BE2C (cell line): ENCODE measurements at regions not wholly inside any gene's neighbourhood (a gene's known extent, or its start where the extent isn't known, plus 50 kb on each side); places are given as distances from the start of the nearest gene placed in this dataset.

ENCODE experiments used
- DNase-seq: peaks from one replicate; pipeline ENCODE4 v3.0.0-alpha.2; 2020
- H3K27me3 ChIP-seq: fragments of 250-450 bp; sonication (Bioruptor Pico); 2 replicates; pipeline ENCODE4 v1.5.1; 2020; ENCODE audit warnings: mild to moderate bottlenecking
- H3K36me3 ChIP-seq: fragments of 250-450 bp; sonication (Bioruptor Pico); 2 replicates; pipeline ENCODE4 v1.5.1; 2020; ENCODE audit warnings: mild to moderate bottlenecking
- H3K4me1 ChIP-seq: fragments of 250-450 bp; sonication (Bioruptor Pico); 2 replicates; pipeline ENCODE4 v1.5.1; 2020
- H3K4me3 ChIP-seq: 2 replicates; pipeline ENCODE4 v1.5.1; 2011; ENCODE audit warnings: low read depth, low read length
- H3K9me3 ChIP-seq: fragments of 250-450 bp; sonication (Bioruptor Pico); 2 replicates; pipeline ENCODE4 v1.5.1; 2020
- TF ChIP-seq, protein P1 (sequence below): IDR thresholded peaks from 2 replicates; pipeline ENCODE4 v1.5.1; 2012; ENCODE audit warnings: mild to moderate bottlenecking, low read depth, low read length

DNA sequence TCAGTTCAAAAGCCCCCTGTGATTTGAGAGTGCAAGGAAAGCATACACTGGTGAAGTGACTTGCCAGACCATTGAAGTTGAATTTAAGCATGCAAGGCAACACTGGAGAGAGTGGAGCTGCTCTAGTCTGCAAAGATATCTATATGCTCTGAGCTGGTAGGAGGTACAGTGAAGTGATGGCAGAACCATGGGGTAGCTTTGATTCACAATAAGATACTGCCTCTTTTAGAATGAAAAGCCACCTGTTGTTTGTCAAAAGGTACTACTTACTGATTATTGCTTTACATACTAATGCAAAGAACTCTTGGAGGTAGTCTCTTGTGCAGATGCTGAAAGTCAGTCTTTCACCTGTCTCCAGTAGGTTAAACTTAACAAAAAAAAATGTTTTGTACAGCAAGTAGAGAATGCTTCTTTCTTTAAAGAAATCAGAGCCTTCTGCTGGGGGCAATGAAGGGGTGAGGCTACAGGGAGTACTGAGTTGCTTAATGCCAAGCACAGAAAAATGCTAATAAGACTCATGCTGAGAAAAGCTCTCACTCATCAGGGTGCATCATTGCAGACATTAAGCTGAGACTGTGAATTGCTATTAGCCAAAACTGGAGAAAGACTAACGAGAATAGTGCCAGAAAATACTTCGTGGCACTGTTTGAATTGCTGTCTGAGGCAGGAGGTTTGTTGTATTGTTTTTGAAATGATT lies 1150.5 kb upstream of the TMPRSS15 start:
- H3K27me3 ChIP-seq = no peaks in the 10 kb centered on the region
- no peak for DNase-seq
- no peaks in the 10 kb centered on the region for H3K9me3 ChIP-seq
- H3K4me3 ChIP-seq = no peak overlapping the region
- no peaks in the 10 kb centered on the region for H3K36me3 ChIP-seq
- TF ChIP-seq, protein P1, sequence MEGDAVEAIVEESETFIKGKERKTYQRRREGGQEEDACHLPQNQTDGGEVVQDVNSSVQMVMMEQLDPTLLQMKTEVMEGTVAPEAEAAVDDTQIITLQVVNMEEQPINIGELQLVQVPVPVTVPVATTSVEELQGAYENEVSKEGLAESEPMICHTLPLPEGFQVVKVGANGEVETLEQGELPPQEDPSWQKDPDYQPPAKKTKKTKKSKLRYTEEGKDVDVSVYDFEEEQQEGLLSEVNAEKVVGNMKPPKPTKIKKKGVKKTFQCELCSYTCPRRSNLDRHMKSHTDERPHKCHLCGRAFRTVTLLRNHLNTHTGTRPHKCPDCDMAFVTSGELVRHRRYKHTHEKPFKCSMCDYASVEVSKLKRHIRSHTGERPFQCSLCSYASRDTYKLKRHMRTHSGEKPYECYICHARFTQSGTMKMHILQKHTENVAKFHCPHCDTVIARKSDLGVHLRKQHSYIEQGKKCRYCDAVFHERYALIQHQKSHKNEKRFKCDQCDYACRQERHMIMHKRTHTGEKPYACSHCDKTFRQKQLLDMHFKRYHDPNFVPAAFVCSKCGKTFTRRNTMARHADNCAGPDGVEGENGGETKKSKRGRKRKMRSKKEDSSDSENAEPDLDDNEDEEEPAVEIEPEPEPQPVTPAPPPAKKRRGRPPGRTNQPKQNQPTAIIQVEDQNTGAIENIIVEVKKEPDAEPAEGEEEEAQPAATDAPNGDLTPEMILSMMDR = no peak
- H3K4me1 ChIP-seq = peaks cover 14% of the 10 kb centered on the region

DNA sequence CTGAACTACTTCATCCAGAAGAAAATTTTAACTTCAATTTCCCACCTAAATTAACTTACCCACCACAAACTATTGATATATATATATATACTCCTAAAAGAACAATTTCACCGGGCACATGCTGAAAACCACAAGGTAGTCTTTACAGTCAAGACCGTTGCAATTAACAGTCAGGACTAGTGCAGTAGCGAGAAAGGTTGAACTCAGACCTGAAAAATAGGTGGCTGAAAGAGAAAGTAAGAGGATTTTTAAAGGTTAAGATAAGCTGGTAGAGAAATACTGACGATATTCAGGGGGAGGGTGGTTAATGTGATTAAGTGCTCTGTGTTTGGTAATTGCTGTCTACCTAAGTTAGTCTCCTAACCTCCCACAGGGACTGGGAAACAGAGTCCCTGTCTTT lies 1153.5 kb upstream of the TMPRSS15 start:
- H3K36me3 ChIP-seq = no peaks in the 10 kb centered on the region
- H3K27me3 ChIP-seq = no peaks in the 10 kb centered on the region
- TF ChIP-seq, protein P1 = no peak
- H3K4me3 ChIP-seq = no peak overlapping the region
- H3K9me3 ChIP-seq = no peaks in the 10 kb centered on the region
- H3K4me1 ChIP-seq = peaks cover 14% of the 10 kb centered on the region
- DNase-seq = no peak

DNA sequence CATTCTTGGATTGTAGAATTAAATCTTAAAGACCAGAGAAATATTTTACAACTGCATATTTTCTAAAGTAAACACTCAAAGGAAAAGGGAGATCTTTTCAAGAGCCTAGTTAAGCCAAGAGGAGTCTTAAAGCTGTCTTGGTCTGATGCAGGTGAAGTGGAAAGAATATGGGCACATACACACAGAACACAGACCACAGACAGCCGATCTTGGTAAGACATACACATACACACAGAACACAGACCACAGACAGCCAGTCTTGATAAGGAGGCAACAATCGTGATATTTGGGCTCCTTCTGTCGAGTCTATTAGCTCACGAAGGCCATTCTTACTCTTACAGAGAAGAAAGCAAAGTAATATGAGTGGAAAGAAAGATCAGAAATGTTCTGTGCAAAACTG lies 1153.9 kb upstream of the TMPRSS15 start:
- no peaks in the 10 kb centered on the region for H3K36me3 ChIP-seq
- H3K4me1 ChIP-seq = peaks cover 14% of the 10 kb centered on the region
- DNase-seq = no peak
- H3K4me3 ChIP-seq = no peak overlapping the region
- TF ChIP-seq, protein P1 = no peak
- H3K9me3 ChIP-seq = no peaks in the 10 kb centered on the region
- H3K27me3 ChIP-seq = no peaks in the 10 kb centered on the region

DNA sequence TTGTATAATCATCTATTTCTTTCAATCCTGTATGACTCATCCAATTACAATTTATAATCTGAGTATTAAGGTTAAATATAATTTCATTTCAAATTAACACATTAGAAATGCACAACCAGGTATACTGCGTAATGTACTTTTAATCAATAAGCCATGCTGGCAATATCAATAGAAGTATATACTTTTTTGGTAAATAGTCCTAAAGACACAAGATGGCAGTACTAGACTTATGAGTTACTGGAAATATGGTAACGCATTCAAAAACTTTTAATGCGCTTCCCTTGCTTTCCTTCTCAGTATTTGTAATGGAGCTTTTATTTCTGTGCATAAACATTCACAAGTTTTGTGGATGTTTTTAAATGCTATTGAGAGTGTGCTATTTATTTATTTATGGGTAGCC lies 1162.0 kb upstream of the TMPRSS15 start:
- H3K9me3 ChIP-seq = no peaks in the 10 kb centered on the region
- no peaks in the 10 kb centered on the region for H3K4me1 ChIP-seq
- TF ChIP-seq, protein P1 = no peak
- no peak for DNase-seq
- H3K36me3 ChIP-seq = no peaks in the 10 kb centered on the region
- H3K4me3 ChIP-seq = no peak overlapping the region
- H3K27me3 ChIP-seq = no peaks in the 10 kb centered on the region

DNA sequence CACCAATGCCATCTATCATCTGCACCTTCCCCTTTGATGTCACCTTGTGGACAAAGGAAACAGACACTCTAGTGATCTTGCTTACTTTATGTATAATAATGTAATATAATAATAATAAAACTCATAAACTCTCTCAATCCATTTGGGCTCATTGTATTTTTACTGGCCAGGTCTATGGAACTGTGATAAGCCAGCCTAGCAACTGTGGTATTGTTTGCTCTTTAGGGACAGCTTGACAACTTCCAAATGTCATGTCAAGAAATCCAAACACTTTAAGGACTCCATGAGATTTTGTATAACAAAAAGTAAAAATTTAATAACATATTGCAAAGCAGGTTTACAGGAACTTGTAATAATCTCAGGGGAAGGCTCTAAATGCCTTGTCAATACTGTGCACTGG lies 1163.4 kb upstream of the TMPRSS15 start:
- TF ChIP-seq, protein P1 = no peak
- Histone ChIP-seq H3K36me3 (no peaks in the 10 kb centered on the region), H3K27me3 (no peaks in the 10 kb centered on the region), H3K9me3 (no peaks in the 10 kb centered on the region), H3K4me1 (no peaks in the 10 kb centered on the region), H3K4me3 (no peak overlapping the region)
- DNase-seq = no peak

DNA sequence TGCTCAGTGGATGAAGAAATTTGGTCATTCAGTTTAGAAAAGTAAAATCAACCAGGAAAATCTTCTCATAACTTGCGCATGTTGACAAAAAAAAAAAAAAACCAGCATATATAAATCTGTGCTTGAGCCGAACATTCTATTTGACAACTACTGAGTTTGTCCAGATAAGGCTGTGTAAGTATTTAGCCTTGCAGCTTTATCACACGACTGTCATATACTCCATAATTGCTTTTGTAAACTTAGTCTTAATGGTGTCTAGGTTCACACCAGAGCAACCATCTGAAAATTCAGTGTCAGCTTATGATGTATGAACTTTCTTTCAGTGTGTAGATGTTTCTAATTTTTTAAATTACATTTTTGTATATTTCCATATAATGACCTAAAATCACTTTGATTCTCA lies 1173.8 kb upstream of the TMPRSS15 start:
- no peaks in the 10 kb centered on the region for H3K36me3 ChIP-seq
- TF ChIP-seq, protein P1 = no peak
- H3K4me3 ChIP-seq = no peak overlapping the region
- DNase-seq = no peak
- no peaks in the 10 kb centered on the region for H3K4me1 ChIP-seq
- no peaks in the 10 kb centered on the region for H3K27me3 ChIP-seq
- H3K9me3 ChIP-seq = no peaks in the 10 kb centered on the region
